Esophagus squamous epithelium (tissue), 5 donors: ENCODE measurements at regions not wholly inside any gene's neighbourhood (a gene's known extent, or its start where the extent isn't known, plus 50 kb on each side); places are given as distances from the start of the nearest gene placed in this dataset.

Experiments
- DNase-seq: peaks from one replicate; lab custom pipeline; 2025; lab: John Stamatoyannopoulos, UW
- H3K27ac ChIP-seq, 4 donors: fragments of 200-600 bp; sonication (generic); one replicate each; pipeline ENCODE4 v1.5.1; 2016 to 2019; ENCODE audit warnings: mild to moderate bottlenecking in 1 of 4
- H3K27me3 ChIP-seq, 4 donors: fragments of 200-600 bp; sonication (generic); 1 replicate in 3 of 4; 2 replicates in 1 of 4; pipeline versions ENCODE4 v1.5.1 to v1.6.0; 2017 to 2021; ENCODE audit warnings: antibody characterized with exemption in 1 of 4
- H3K36me3 ChIP-seq, 3 donors: fragments of 200-600 bp; sonication (generic); one replicate each; pipeline ENCODE4 v1.5.1; 2016 to 2019
- H3K4me1 ChIP-seq, 3 donors: fragments of 200-600 bp; sonication (generic); one replicate each; pipeline ENCODE4 v1.5.1; 2017 to 2019
- H3K4me3 ChIP-seq, 4 donors: fragments of 200-600 bp; sonication (generic); 1 replicate in 3 of 4; 2 replicates in 1 of 4; pipeline ENCODE4 v1.5.1; 2016 to 2019; ENCODE audit warnings: mild to moderate bottlenecking in 2 of 4, moderate library complexity in 1 of 4
- H3K9me3 ChIP-seq, 3 donors: fragments of 200-600 bp; sonication (generic); one replicate each; pipeline ENCODE4 v1.5.1; 2016 to 2019
- CTCF ChIP-seq, 6 experiments: fragments of 450-650 bp in 4 of 6; fragments of 200-600 bp in 2 of 6; sonication (generic) in 2 of 6; IDR thresholded peaks; one replicate each; pipeline ENCODE4 v1.5.1; 2016 to 2019; ENCODE audit warnings: antibody characterized with exemption in 6 of 6, mild to moderate bottlenecking in 4 of 6, moderate library complexity in 4 of 6
- POLR2A ChIP-seq, 4 donors: fragments of 450-650 bp; IDR thresholded peaks; one replicate each; pipeline ENCODE4 v1.6.1; 2017; ENCODE audit warnings: antibody characterized with exemption in 4 of 4, mild to moderate bottlenecking in 4 of 4, moderate library complexity in 3 of 4
- WGBS, 2 donors: methylation state at CpG; one replicate each; pipeline ENCODE4 v1.1.5; 2018; 5-methylcytosine and 5-hydroxymethylcytosine counted together
- intact Hi-C: fragments of 100-400 bp; cut with DNase I; formaldehyde crosslinking; loops from one replicate; pipeline ENCODE4 v1.15.0; 2022
- donor health status: DM: yes; HTN: yes; CAD: no.

GRCh38 chr12:118777504-118777903 lies 203.8 kb upstream of the SRRM4 start:
- 69 to 71% methylated on average over 3 of the region's 3 CpGs for WGBS, 2 donors
- Histone ChIP-seq H3K27ac (no peak overlapping the region), H3K27me3 (peaks cover 0 to 25% (median 0%) of the 10 kb centered on the region in 4 donors), H3K36me3 (no peaks in the 10 kb centered on the region), H3K4me1 (no peaks in the 10 kb centered on the region), H3K9me3 (no peaks in the 10 kb centered on the region), H3K4me3 (no peak overlapping the region)
- no peak for TF ChIP-seq CTCF (IDR thresholded peaks at IDR 0.05)
- TF ChIP-seq POLR2A (IDR thresholded peaks at IDR 0.05), result no peak
- DNase-seq, result no peak
- intact Hi-C loops, result no loop called here

- TF ChIP-seq POLR2A (IDR thresholded peaks at IDR 0.05) (no peak), CTCF (IDR thresholded peaks at IDR 0.05) (no peak)
- H3K4me3 ChIP-seq, result no peak overlapping the region
- 51 to 53% methylated on average over 2 of the region's 2 CpGs for WGBS, 2 donors
- H3K36me3 ChIP-seq, result no peaks in the 10 kb centered on the region
- peaks cover 0 to 20% (median 0%) of the 10 kb centered on the region in 4 donors for H3K27me3 ChIP-seq
- H3K27ac ChIP-seq, result no peak overlapping the region
- no peaks in the 10 kb centered on the region for H3K4me1 ChIP-seq
- no peaks in the 10 kb centered on the region for H3K9me3 ChIP-seq
- intact Hi-C loops, result no loop called here
- DNase-seq, result no peak
These were observed 203.3 kb upstream of the SRRM4 start for GRCh38 chr12:118778077-118778476.

- no peaks in the 10 kb centered on the region for H3K27me3 ChIP-seq
- TF ChIP-seq CTCF (IDR thresholded peaks at IDR 0.05) (no peak), POLR2A (IDR thresholded peaks at IDR 0.05) (no peak)
- H3K27ac ChIP-seq, result no peak overlapping the region
- WGBS, 2 donors, result 20 to 21% methylated on average over 6 of the region's 7 CpGs
- no peaks in the 10 kb centered on the region for H3K4me1 ChIP-seq
- intact Hi-C loops, result no loop called here
- no peaks in the 10 kb centered on the region for H3K36me3 ChIP-seq
- DNase-seq, result no peak
- no peak overlapping the region for H3K4me3 ChIP-seq
- H3K9me3 ChIP-seq, result no peaks in the 10 kb centered on the region
These were observed 200.4 kb upstream of the SRRM4 start for GRCh38 chr12:118780939-118781338.

- no peak overlapping the region for H3K27ac ChIP-seq
- H3K4me1 ChIP-seq, result no peaks in the 10 kb centered on the region
- no peaks in the 10 kb centered on the region for H3K9me3 ChIP-seq
- no peaks in the 10 kb centered on the region for H3K36me3 ChIP-seq
- WGBS, 2 donors, result 48 to 57% methylated on average over 3 of the region's 3 CpGs
- H3K4me3 ChIP-seq, result no peak overlapping the region
- DNase-seq, result no peak
- H3K27me3 ChIP-seq, result no peaks in the 10 kb centered on the region
- intact Hi-C loops, result no loop called here
- no peak for TF ChIP-seq POLR2A (IDR thresholded peaks at IDR 0.05)
- TF ChIP-seq CTCF (IDR thresholded peaks at IDR 0.05), result no peak
These were observed 199.6 kb upstream of the SRRM4 start for GRCh38 chr12:118781692-118782091.

GRCh38 chr12:118783703-118784102 lies 197.6 kb upstream of the SRRM4 start:
- H3K36me3 ChIP-seq, result no peaks in the 10 kb centered on the region
- WGBS, 2 donors, result 72 to 75% methylated on average over 2 of the region's 2 CpGs
- intact Hi-C loops, result no loop called here

More at GRCh38 chr12:118783703-118784102, 197.6 kb upstream of the SRRM4 start:
- Histone ChIP-seq H3K4me3 (no peak overlapping the region), H3K9me3 (no peaks in the 10 kb centered on the region), H3K27me3 (no peaks in the 10 kb centered on the region), H3K4me1 (no peaks in the 10 kb centered on the region), H3K27ac (no peak overlapping the region)
- no peak for TF ChIP-seq CTCF (IDR thresholded peaks at IDR 0.05)
- no peak for TF ChIP-seq POLR2A (IDR thresholded peaks at IDR 0.05)
- DNase-seq, result no peak
